Activated gamma-delta T cell (primary cell): ENCODE measurements at regions not wholly inside any gene's neighbourhood (a gene's known extent, or its start where the extent isn't known, plus 50 kb on each side); places are given as distances from the start of the nearest gene placed in this dataset.
"Not testable (repeated sequence)": the region's sequence is repeated elsewhere in the genome, so short reads cannot be mapped to it uniquely, and the experiment has no call there.

Experiments used
- DNase-seq: peaks from one replicate; lab custom pipeline; 2025; lab: John Stamatoyannopoulos, UW

GRCh38 chr14:89660625-89661233 is 243.7 kb upstream of the FOXN3 start:
- DNase-seq: not testable (repeated sequence)

GRCh38 chr14:89660166-89660565 is 243.1 kb upstream of the FOXN3 start:
- no peak for DNase-seq

- DNase-seq: no peak
These were observed 242.1 kb upstream of the FOXN3 start for GRCh38 chr14:89658977-89659670.

- no peak for DNase-seq
These were observed 240.0 kb upstream of the FOXN3 start for GRCh38 chr14:89657014-89657413.

GRCh38 chr14:89654998-89655397 is 238.0 kb upstream of the FOXN3 start:
- no peak for DNase-seq

- DNase-seq: no peak
These were observed 235.3 kb upstream of the FOXN3 start for GRCh38 chr14:89652352-89652751.

GRCh38 chr14:89651805-89652204 is 234.8 kb upstream of the FOXN3 start:
- DNase-seq: no peak

- DNase-seq: no peak
These were observed 233.3 kb upstream of the FOXN3 start for GRCh38 chr14:89650077-89650978.

GRCh38 chr14:89649451-89650075 is 232.5 kb upstream of the FOXN3 start:
- no peak for DNase-seq

- no peak for DNase-seq
These were observed 231.9 kb upstream of the FOXN3 start for GRCh38 chr14:89648924-89649323.

- no peak for DNase-seq
These were observed 231.5 kb upstream of the FOXN3 start for GRCh38 chr14:89648510-89648909.

GRCh38 chr14:89646971-89647370 is 229.9 kb upstream of the FOXN3 start:
- DNase-seq: no peak

GRCh38 chr14:89644641-89645040 is 227.6 kb upstream of the FOXN3 start:
- DNase-seq: no peak

- no peak for DNase-seq
These were observed 224.6 kb upstream of the FOXN3 start for GRCh38 chr14:89641495-89642175.

GRCh38 chr14:89640141-89640540 is 223.1 kb upstream of the FOXN3 start:
- no peak for DNase-seq

- DNase-seq: no peak
These were observed 222.7 kb upstream of the FOXN3 start for GRCh38 chr14:89639687-89640086.

- no peak for DNase-seq
These were observed 221.9 kb upstream of the FOXN3 start for GRCh38 chr14:89638891-89639290.

GRCh38 chr14:89637581-89637980 is 220.5 kb upstream of the FOXN3 start:
- DNase-seq: no peak

GRCh38 chr14:89635615-89636014 is 218.6 kb upstream of the FOXN3 start:
- no peak for DNase-seq

- DNase-seq: no peak
These were observed 217.0 kb upstream of the FOXN3 start for GRCh38 chr14:89634037-89634436.

- DNase-seq: no peak
These were observed 213.2 kb upstream of the FOXN3 start for GRCh38 chr14:89630101-89630829.
